B cell (primary cell): ENCODE measurements at regions not wholly inside any gene's neighbourhood (a gene's known extent, or its start where the extent isn't known, plus 50 kb on each side); places are given as distances from the start of the nearest gene placed in this dataset.

ENCODE experiments used
- ATAC-seq: fragments of 200-7000 bp; cut with Tn5 transposase; one replicate; pipeline ENCODE4 v1.10.0; 2021; ENCODE audit warnings: low read depth, mild to moderate bottlenecking, moderate number of reproducible peaks, moderate library complexity
- CTCF ChIA-PET: fragments of 350-600 bp; sonication (Branson Sonifier 250); formaldehyde crosslinking; loops from one replicate; lab custom pipeline; 2021; ENCODE audit warnings: antibody characterized with exemption, inconsistent platforms; lab: Charles Lee
- POLR2A ChIA-PET: fragments of 350-600 bp; sonication (Branson Sonifier 250); formaldehyde crosslinking; loops from one replicate; lab custom pipeline; 2021; ENCODE audit warnings: antibody characterized with exemption; lab: Charles Lee
- DNase-seq: peaks from one replicate; pipeline ENCODE4 v3.0.0; 2013
- H2AFZ ChIP-seq: 2 replicates; pipeline ENCODE4 v1.6.1; 2012; ENCODE audit warnings: mild to moderate bottlenecking, low read depth, low read length; ENCODE audit not compliant: insufficient read depth, poor library complexity, severe bottlenecking
- H3K27ac ChIP-seq, 2 donors: 1 replicate in 1 of 2; 2 replicates in 1 of 2; pipeline ENCODE4 v1.5.1; 2012 to 2013; ENCODE audit warnings: low read length in 2 of 2, mild to moderate bottlenecking in 2 of 2, moderate library complexity in 1 of 2
- H3K27me3 ChIP-seq, 4 experiments: fragments of 200-600 bp in 1 of 4; sonication (generic) in 1 of 4; replicated peaks in 1 of 4; 1 replicate in 2 of 4; 2 replicates in 2 of 4; pipeline versions ENCODE4 v1.6.1 to v1.7.0; 2013 to 2016; ENCODE audit warnings: low read length in 3 of 4, mild to moderate bottlenecking in 2 of 4, mixed read lengths in 1 of 4, moderate library complexity in 1 of 4; ENCODE audit not compliant: insufficient read depth in 4 of 4, control insufficient read depth in 3 of 4; ENCODE audit errors: control extremely low read depth in 1 of 4
- H3K36me3 ChIP-seq, 2 experiments: replicated peaks in 1 of 2; 1 replicate in 1 of 2; 2 replicates in 1 of 2; pipeline versions ENCODE4 v1.6.1 to v1.7.1; 2013; ENCODE audit warnings: low read length in 1 of 2; ENCODE audit not compliant: insufficient read depth in 2 of 2, control insufficient read depth in 1 of 2; ENCODE audit errors: control extremely low read depth in 1 of 2, extremely low read depth in 1 of 2
- H3K4me1 ChIP-seq, 2 donors: fragments of 200-600 bp in 1 of 2; sonication (generic) in 1 of 2; 1 replicate in 1 of 2; 2 replicates in 1 of 2; pipeline versions ENCODE4 v1.5.1 to v1.6.1; 2013 to 2017; ENCODE audit warnings: low read length in 2 of 2; ENCODE audit not compliant: control insufficient read depth in 2 of 2, insufficient read depth in 2 of 2
- H3K4me2 ChIP-seq: replicated peaks from 2 replicates; pipeline ENCODE3; 2012; ENCODE audit warnings: mild to moderate bottlenecking, low read depth, low read length; ENCODE audit not compliant: poor library complexity, severe bottlenecking
- H3K4me3 ChIP-seq, 5 experiments: fragments of 200-600 bp in 1 of 5; sonication (generic) in 1 of 5; 1 replicate in 3 of 5; 2 replicates in 2 of 5; pipeline versions ENCODE4 v1.5.1 to v1.7.0; 2011 to 2016; ENCODE audit warnings: low read length in 4 of 5, mild to moderate bottlenecking in 4 of 5, low read depth in 2 of 5, control low read depth in 1 of 5, moderate library complexity in 1 of 5; ENCODE audit not compliant: insufficient read depth in 1 of 5; ENCODE audit errors: control extremely low read depth in 1 of 5, extremely low read depth in 1 of 5
- H3K79me2 ChIP-seq: fragments of 200-600 bp; sonication (generic); one replicate; pipeline ENCODE4 v1.6.0; 2016; ENCODE audit warnings: low read length; ENCODE audit not compliant: control insufficient read depth, insufficient read depth
- H3K9ac ChIP-seq: fragments of 200-600 bp; sonication (generic); 2 replicates; pipeline ENCODE4 v1.6.1; 2017; ENCODE audit warnings: mild to moderate bottlenecking, low read length, moderate library complexity
- H3K9me3 ChIP-seq, 3 donors: one replicate each; pipeline versions ENCODE4 v1.6.1 to v1.7.1; 2013; ENCODE audit warnings: low read length in 2 of 3; ENCODE audit not compliant: control insufficient read depth in 2 of 3, insufficient read depth in 1 of 3; ENCODE audit errors: control extremely low read depth in 1 of 3
- H4K20me1 ChIP-seq: 2 replicates; pipeline ENCODE4 v1.6.0; 2012; ENCODE audit warnings: mild to moderate bottlenecking, low read length; ENCODE audit not compliant: insufficient read depth, control insufficient read depth, poor library complexity, severe bottlenecking
- H3K27ac Mint-ChIP-seq: one replicate; pipeline ENCODE4 v1.8.0; 2021; ENCODE audit warnings: mixed read lengths
- H3K27me3 Mint-ChIP-seq: one replicate; pipeline ENCODE4 v1.8.0; 2021; ENCODE audit warnings: mixed read lengths
- H3K4me1 Mint-ChIP-seq: one replicate; pipeline ENCODE4 v1.8.0; 2021; ENCODE audit warnings: mixed read lengths
- H3K4me3 Mint-ChIP-seq: one replicate; pipeline ENCODE4 v1.8.0; 2021; ENCODE audit warnings: mixed read lengths
- H3K9me3 Mint-ChIP-seq: one replicate; pipeline ENCODE4 v1.8.0; 2022; ENCODE audit warnings: mixed read lengths; ENCODE audit not compliant: insufficient read depth
- CTCF ChIP-seq: fragments of 200-600 bp; IDR thresholded peaks from one replicate; pipeline ENCODE4 v1.8.0; 2022; ENCODE audit warnings: antibody characterized with exemption, mild to moderate bottlenecking
- EZH2 ChIP-seq: IDR thresholded peaks from 2 replicates; pipeline ENCODE4 v1.6.1; 2012; ENCODE audit warnings: borderline replicate concordance, low read depth, mild to moderate bottlenecking, moderate library complexity, low read length; ENCODE audit not compliant: insufficient read depth, poor library complexity, severe bottlenecking
- WGBS: methylation state at CpG from one replicate; pipeline ENCODE4 v1.1.5; 2013; ENCODE audit warnings: missing lambda C conversion rate; ENCODE audit not compliant: insufficient coverage; 5-methylcytosine and 5-hydroxymethylcytosine counted together
- intact Hi-C: fragments of 100-400 bp; cut with micrococcal nuclease; formaldehyde crosslinking; loops from one replicate; pipeline ENCODE4 v1.10.0; 2022

- no peak overlapping the region for H3K4me3 Mint-ChIP-seq
- no peaks in the 10 kb centered on the region for H3K9me3 ChIP-seq
Observed at GRCh38 chr1:239644604-239645003, 258.2 kb downstream of the CHRM3 start.

GRCh38 chr1:239647045-239647444 lies 260.7 kb downstream of the CHRM3 start:
- Histone ChIP-seq H3K4me1 (no peaks in the 10 kb centered on the region), H4K20me1 (no peaks in the 10 kb centered on the region), H3K9ac (no peak overlapping the region), H3K27ac (no peak overlapping the region), H3K9me3 (no peaks in the 10 kb centered on the region), H3K4me3 (no peak overlapping the region), H3K36me3 (no peaks in the 10 kb centered on the region), H2AFZ (no peak overlapping the region), H3K79me2 (no peaks in the 10 kb centered on the region), H3K27me3 (no peaks in the 10 kb centered on the region), H3K4me2 (no peak overlapping the region)
- TF ChIP-seq CTCF (no peak), EZH2 (no peak)
- CTCF ChIA-PET: no interaction called here
- Mint-ChIP-seq H3K27me3 (no peaks in the 10 kb centered on the region), H3K4me3 (no peak overlapping the region), H3K4me1 (no peaks in the 10 kb centered on the region), H3K9me3 (no peaks in the 10 kb centered on the region), H3K27ac (no peak overlapping the region)
- no peak for ATAC-seq
- POLR2A ChIA-PET: no interaction called here
- intact Hi-C loops: no loop called here
- WGBS: 100% methylated on average over 1 of the region's 3 CpGs
- no peak for DNase-seq

More at GRCh38 chr1:239644604-239645003, 258.2 kb downstream of the CHRM3 start:
- ATAC-seq (no peak), DNase-seq (no peak)
- no peaks in the 10 kb centered on the region for H3K36me3 ChIP-seq
- no peak overlapping the region for H2AFZ ChIP-seq
- H3K4me2 ChIP-seq: no peak overlapping the region
- H3K4me1 Mint-ChIP-seq: no peaks in the 10 kb centered on the region
- H3K4me1 ChIP-seq: no peaks in the 10 kb centered on the region
- H3K27me3 Mint-ChIP-seq: no peaks in the 10 kb centered on the region
- no peak for TF ChIP-seq EZH2
- TF ChIP-seq CTCF: no peak
- H3K9me3 Mint-ChIP-seq: no peaks in the 10 kb centered on the region
- no peak overlapping the region for H3K27ac ChIP-seq
- ChIA-PET CTCF (no interaction called here), POLR2A (no interaction called here)
- WGBS: 72% methylated on average over 2 of the region's 3 CpGs
- H3K79me2 ChIP-seq: no peaks in the 10 kb centered on the region
- no peak overlapping the region for H3K27ac Mint-ChIP-seq
- intact Hi-C loops: no loop called here
- H3K4me3 ChIP-seq: no peak overlapping the region
- H3K9ac ChIP-seq: no peak overlapping the region
- H4K20me1 ChIP-seq: no peaks in the 10 kb centered on the region
- no peaks in the 10 kb centered on the region for H3K27me3 ChIP-seq
